HCT116 (cell line): ENCODE measurements at regions not wholly inside any gene's neighbourhood (a gene's known extent, or its start where the extent isn't known, plus 50 kb on each side); places are given as distances from the start of the nearest gene placed in this dataset.

ENCODE experiments used
- ATAC-seq: fragments of 200-7000 bp; cut with Tn5 transposase; 2 replicates; pipeline ENCODE4 v1.9.1; 2020; ENCODE audit warnings: mild to moderate bottlenecking, moderate library complexity
- BruUV-seq: library from RNA; stranded (reverse); fragments of 400-500 nt; replicated peaks from 2 replicates; lab custom pipeline; 2021; lab: Mats Ljungman, UMichigan
- CTCF ChIA-PET: fragments of 300-600 bp; sonication (Branson Sonifier 250); formaldehyde crosslinking; loops from one replicate; lab custom pipeline; 2021; ENCODE audit warnings: antibody characterized with exemption; lab: Charles Lee
- POLR2A ChIA-PET: fragments of 300-600, 350-600 bp; sonication (Branson Sonifier 250); formaldehyde crosslinking; loops from one replicate; lab custom pipeline; 2021; ENCODE audit warnings: antibody characterized with exemption; lab: Charles Lee
- RAD21 ChIA-PET, 2 experiments: fragments of 300-600 bp; sonication (Branson Sonifier 250); formaldehyde crosslinking; loops; one replicate each; lab custom pipeline; 2023; ENCODE audit warnings: low total read pairs in 2 of 2; ENCODE audit not compliant: uncharacterized antibody in 2 of 2, unreplicated experiment in 2 of 2, low non-redundant PET in 1 of 2; lab: Charles Lee
- DNase-seq: peaks from one replicate; pipeline ENCODE4 v3.0.0-alpha.2; 2010; ENCODE audit warnings: low read depth, low spot score
- H2AFZ ChIP-seq: fragments of 200-600 bp; shearing (Covaris generic), sonication (generic); 2 replicates; pipeline ENCODE4 v1.6.1; 2017; ENCODE audit warnings: low read depth, mixed run types, mixed read lengths, antibody characterized with exemption, low read length; ENCODE audit not compliant: poor library complexity, severe bottlenecking
- H3K27ac ChIP-seq: 2 replicates; pipeline ENCODE4 v1.5.1; 2012; ENCODE audit warnings: low read depth, low read length
- H3K27me3 ChIP-seq: fragments of 200-600 bp; sonication (generic); 2 replicates; pipeline ENCODE4 v1.6.1; 2016; ENCODE audit warnings: mixed run types, low read length, mixed read lengths; ENCODE audit not compliant: insufficient read depth
- H3K36me3 ChIP-seq, 2 experiments: fragments of 200-500 bp in 1 of 2; fragments of 200-600 bp in 1 of 2; sonication (Bioruptor generic) in 1 of 2; sonication (generic) in 1 of 2; 2 replicates each; pipeline versions ENCODE4 v1.5.1 to v1.6.1; 2014 to 2016; ENCODE audit warnings: low read length in 2 of 2, inconsistent platforms in 1 of 2, mixed read lengths in 1 of 2, mixed run types in 1 of 2; ENCODE audit not compliant: insufficient read depth in 2 of 2, control insufficient read depth in 1 of 2
- H3K4me1 ChIP-seq, 2 experiments: fragments of 200-600 bp in 1 of 2; sonication (generic) in 1 of 2; 2 replicates each; pipeline versions ENCODE4 v1.5.1 to v1.6.1; 2012 to 2017; ENCODE audit warnings: low read length in 2 of 2, inconsistent platforms in 1 of 2, mild to moderate bottlenecking in 1 of 2, mixed read lengths in 1 of 2, mixed run types in 1 of 2, moderate library complexity in 1 of 2; ENCODE audit not compliant: insufficient read depth in 2 of 2, control insufficient read depth in 1 of 2
- H3K4me2 ChIP-seq: fragments of 200-600 bp; sonication (generic); 2 replicates; pipeline ENCODE4 v1.6.1; 2017; ENCODE audit warnings: mixed run types, low read length, mixed read lengths
- H3K4me3 ChIP-seq, 2 experiments: fragments of 200-600 bp in 1 of 2; sonication (generic) in 1 of 2; replicated peaks in 1 of 2; 2 replicates each; pipeline ENCODE4 v1.5.1; 2011 to 2016; ENCODE audit warnings: low read length in 2 of 2, control low read depth in 1 of 2, low read depth in 1 of 2, mild to moderate bottlenecking in 1 of 2, mixed read lengths in 1 of 2, mixed run types in 1 of 2
- H3K79me2 ChIP-seq: fragments of 200-600 bp; sonication (generic); 2 replicates; pipeline ENCODE4 v1.6.1; 2017; ENCODE audit warnings: mild to moderate bottlenecking, mixed run types, low read length, moderate library complexity, mixed read lengths; ENCODE audit not compliant: insufficient read depth
- H3K9ac ChIP-seq: fragments of 200-600 bp; sonication (generic); 2 replicates; pipeline ENCODE4 v1.6.1; 2016; ENCODE audit warnings: low read length, mixed read lengths
- H3K9me2 ChIP-seq: fragments of 200-600 bp; sonication (generic), shearing (Covaris generic); 2 replicates; pipeline ENCODE4 v1.6.1; 2017; ENCODE audit warnings: mixed run types, mild to moderate bottlenecking, moderate library complexity; ENCODE audit not compliant: insufficient read depth
- H3K9me3 ChIP-seq, 2 experiments: fragments of 200-500 bp in 1 of 2; fragments of 200-600 bp in 1 of 2; sonication (Bioruptor generic) in 1 of 2; sonication (generic) in 1 of 2; 2 replicates each; pipeline ENCODE4 v1.6.1; 2014 to 2017; ENCODE audit warnings: low read length in 2 of 2, mixed read lengths in 2 of 2, inconsistent platforms in 1 of 2, low read depth in 1 of 2, mild to moderate bottlenecking in 1 of 2, mixed run types in 1 of 2, moderate library complexity in 1 of 2; ENCODE audit not compliant: control insufficient read depth in 1 of 2, insufficient read depth in 1 of 2
- H4K20me1 ChIP-seq: fragments of 200-600 bp; sonication (generic), shearing (Covaris generic); 2 replicates; pipeline ENCODE4 v1.6.1; 2017; ENCODE audit warnings: mixed run types, mild to moderate bottlenecking, moderate library complexity; ENCODE audit not compliant: insufficient read depth
- CBX3 ChIP-seq: IDR thresholded peaks from 2 replicates; pipeline ENCODE4 v1.6.1; 2012; ENCODE audit warnings: low read depth
- CEBPB ChIP-seq: IDR thresholded peaks from 2 replicates; pipeline ENCODE4 v1.6.1; 2012; ENCODE audit warnings: low read depth
- EGR1 ChIP-seq: IDR thresholded peaks from 2 replicates; pipeline ENCODE4 v1.6.1; 2012; ENCODE audit warnings: low read depth
- ELF1 ChIP-seq: IDR thresholded peaks from 2 replicates; pipeline ENCODE4 v1.6.1; 2012; ENCODE audit warnings: low read depth, borderline replicate concordance
- EZH2 ChIP-seq: fragments of 200-600 bp; sonication (generic); IDR thresholded peaks from 2 replicates; pipeline ENCODE4 v1.6.1; 2017; ENCODE audit warnings: antibody characterized with exemption, mixed run types
- FOSL1 ChIP-seq: IDR thresholded peaks from 2 replicates; pipeline ENCODE4 v1.6.1; 2012; ENCODE audit warnings: low read depth
- JUND ChIP-seq: IDR thresholded peaks from 2 replicates; pipeline ENCODE4 v1.6.1; 2012
- MAX ChIP-seq: IDR thresholded peaks from 2 replicates; pipeline ENCODE4 v1.6.1; 2012
- POLR2A ChIP-seq: IDR thresholded peaks from 2 replicates; pipeline ENCODE4 v1.7.0; 2011; ENCODE audit warnings: borderline replicate concordance; ENCODE audit not compliant: insufficient read depth, insufficient read length; ENCODE audit errors: extremely low read depth
- POLR2AphosphoS5 ChIP-seq: IDR thresholded peaks from 2 replicates; pipeline ENCODE4 v1.6.1; 2011; ENCODE audit warnings: mild to moderate bottlenecking, low read depth, low read length, moderate library complexity
- RAD21 ChIP-seq: IDR thresholded peaks from 2 replicates; pipeline ENCODE4 v1.6.1; 2012; ENCODE audit warnings: low read depth, mild to moderate bottlenecking
- REST ChIP-seq: IDR thresholded peaks from 2 replicates; pipeline ENCODE4 v1.6.1; 2012; ENCODE audit warnings: low read depth
- SIN3A ChIP-seq: IDR thresholded peaks from 2 replicates; pipeline ENCODE4 v1.6.1; 2012; ENCODE audit warnings: low read depth
- SP1 ChIP-seq: IDR thresholded peaks from 2 replicates; pipeline ENCODE4 v1.6.1; 2012; ENCODE audit warnings: low read depth
- SRF ChIP-seq: IDR thresholded peaks from 2 replicates; pipeline ENCODE4 v1.6.1; 2012; ENCODE audit warnings: low read depth
- TCF7L2 ChIP-seq: IDR thresholded peaks from 2 replicates; pipeline ENCODE4 v1.7.0; 2011; ENCODE audit warnings: borderline replicate concordance, inconsistent platforms; ENCODE audit not compliant: insufficient read depth, insufficient read length; ENCODE audit errors: extremely low read depth
- ZFX ChIP-seq: fragments of 450-650 bp; IDR thresholded peaks from 2 replicates; pipeline ENCODE4 v1.6.1; 2017
- ZNF274 ChIP-seq: fragments of 200-500 bp; sonication (Bioruptor generic); IDR thresholded peaks from 2 replicates; pipeline ENCODE4 v1.6.1; 2014; ENCODE audit warnings: mild to moderate bottlenecking, low read depth, low read length, inconsistent platforms
- intact Hi-C: fragments of 100-400 bp; cut with micrococcal nuclease; formaldehyde crosslinking; loops from 2 replicates; pipeline ENCODE4 v1.10.0; 2022
- TF ChIP-seq, protein P1 (sequence below), 3 experiments: fragments of 200-600 bp in 1 of 3; sonication (generic) in 1 of 3; IDR thresholded peaks in 2 of 3; conservative IDR thresholded peaks in 1 of 3; 2 replicates each; pipeline ENCODE4 v1.5.1; 2012 to 2017; ENCODE audit warnings: low read depth in 2 of 3, low read length in 2 of 3, antibody characterized with exemption in 1 of 3, borderline replicate concordance in 1 of 3, control low read depth in 1 of 3, mild to moderate bottlenecking in 1 of 3, mixed read lengths in 1 of 3, mixed run types in 1 of 3, moderate library complexity in 1 of 3; ENCODE audit not compliant: insufficient read depth in 1 of 3
- TF ChIP-seq, protein P2 (sequence below): IDR thresholded peaks from 2 replicates; pipeline ENCODE4 v1.6.1; 2012

GRCh38 chr1:4397196-4397595 lies 257.2 kb upstream of the AJAP1 start:
- no peaks in the 10 kb centered on the region for H4K20me1 ChIP-seq
- intact Hi-C loops, result no loop called here
- H3K9me2 ChIP-seq, result no peaks in the 10 kb centered on the region
- CTCF ChIA-PET, result no interaction called here
- no peaks in the 10 kb centered on the region for H3K79me2 ChIP-seq
- no peak overlapping the region for H3K4me2 ChIP-seq
- no peaks in the 10 kb centered on the region for H3K9me3 ChIP-seq
- H3K9ac ChIP-seq, result no peak overlapping the region
- no peak for DNase-seq
- TF ChIP-seq REST (no peak), TCF7L2 (no peak), POLR2AphosphoS5 (no peak), EZH2 (no peak), CBX3 (no peak), POLR2A (no peak), ZNF274 (no peak), ELF1 (no peak), RAD21 (no peak), SP1 (no peak), JUND (no peak), SIN3A (no peak), SRF (no peak), EGR1 (no peak), MAX (no peak), ZFX (no peak), FOSL1 (no peak), CEBPB (no peak)
- TF ChIP-seq, protein P1, sequence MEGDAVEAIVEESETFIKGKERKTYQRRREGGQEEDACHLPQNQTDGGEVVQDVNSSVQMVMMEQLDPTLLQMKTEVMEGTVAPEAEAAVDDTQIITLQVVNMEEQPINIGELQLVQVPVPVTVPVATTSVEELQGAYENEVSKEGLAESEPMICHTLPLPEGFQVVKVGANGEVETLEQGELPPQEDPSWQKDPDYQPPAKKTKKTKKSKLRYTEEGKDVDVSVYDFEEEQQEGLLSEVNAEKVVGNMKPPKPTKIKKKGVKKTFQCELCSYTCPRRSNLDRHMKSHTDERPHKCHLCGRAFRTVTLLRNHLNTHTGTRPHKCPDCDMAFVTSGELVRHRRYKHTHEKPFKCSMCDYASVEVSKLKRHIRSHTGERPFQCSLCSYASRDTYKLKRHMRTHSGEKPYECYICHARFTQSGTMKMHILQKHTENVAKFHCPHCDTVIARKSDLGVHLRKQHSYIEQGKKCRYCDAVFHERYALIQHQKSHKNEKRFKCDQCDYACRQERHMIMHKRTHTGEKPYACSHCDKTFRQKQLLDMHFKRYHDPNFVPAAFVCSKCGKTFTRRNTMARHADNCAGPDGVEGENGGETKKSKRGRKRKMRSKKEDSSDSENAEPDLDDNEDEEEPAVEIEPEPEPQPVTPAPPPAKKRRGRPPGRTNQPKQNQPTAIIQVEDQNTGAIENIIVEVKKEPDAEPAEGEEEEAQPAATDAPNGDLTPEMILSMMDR (IDR thresholded peaks at IDR 0.05 in 2 of 3, conservative IDR thresholded peaks at IDR 0.05 in 1 of 3; ENCODE audit: borderline replicate concordance in 1 of 3, insufficient read depth in 1 of 3, low read depth in 2 of 3, low read length in 2 of 3), result no peak
- TF ChIP-seq, protein P2, sequence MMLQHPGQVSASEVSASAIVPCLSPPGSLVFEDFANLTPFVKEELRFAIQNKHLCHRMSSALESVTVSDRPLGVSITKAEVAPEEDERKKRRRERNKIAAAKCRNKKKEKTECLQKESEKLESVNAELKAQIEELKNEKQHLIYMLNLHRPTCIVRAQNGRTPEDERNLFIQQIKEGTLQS, result no peak
- ATAC-seq, result no peak
- no peaks in the 10 kb centered on the region for H3K4me1 ChIP-seq
- H3K27ac ChIP-seq, result no peak overlapping the region
- no TSS peak for BruUV-seq
- no peaks in the 10 kb centered on the region for H3K27me3 ChIP-seq
- no peak overlapping the region for H2AFZ ChIP-seq
- H3K36me3 ChIP-seq, result no peaks in the 10 kb centered on the region
- H3K4me3 ChIP-seq, result no peak overlapping the region
- POLR2A ChIA-PET, result no interaction called here
- RAD21 ChIA-PET, result no interaction called here
